IPS DF 4.7 (cell line): ENCODE measurements at regions not wholly inside any gene's neighbourhood (a gene's known extent, or its start where the extent isn't known, plus 50 kb on each side); places are given as distances from the start of the nearest gene placed in this dataset.
"Not testable (repeated sequence)": the region's sequence is repeated elsewhere in the genome, so short reads cannot be mapped to it uniquely, and the experiment has no call there.

Source experiments
- DNase-seq: peaks from one replicate; pipeline ENCODE4 v3.0.0-alpha.2; 2013; ENCODE audit warnings: low spot score; ENCODE audit errors: extremely low read depth

DNA sequence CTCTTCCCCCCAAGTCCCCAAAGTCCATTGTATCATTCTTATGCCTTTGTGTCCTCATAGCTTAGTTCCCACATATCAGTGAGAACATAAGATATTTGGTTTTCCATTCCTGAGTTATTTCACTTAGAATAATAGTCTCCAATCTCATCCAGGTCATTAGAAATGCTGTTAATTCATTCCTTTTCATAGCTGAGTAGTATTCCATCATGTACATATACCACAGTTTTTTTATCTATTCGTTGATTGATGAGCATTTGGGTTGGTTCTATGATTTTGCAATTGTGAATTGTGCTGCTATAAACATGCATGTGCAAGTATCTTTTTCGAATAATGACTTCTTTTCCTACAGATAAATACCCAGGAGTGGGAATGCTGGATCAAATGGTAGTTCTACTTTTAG is 359.6 kb downstream of the ADAMTS20 start:
- DNase-seq, result not testable (repeated sequence)

DNA sequence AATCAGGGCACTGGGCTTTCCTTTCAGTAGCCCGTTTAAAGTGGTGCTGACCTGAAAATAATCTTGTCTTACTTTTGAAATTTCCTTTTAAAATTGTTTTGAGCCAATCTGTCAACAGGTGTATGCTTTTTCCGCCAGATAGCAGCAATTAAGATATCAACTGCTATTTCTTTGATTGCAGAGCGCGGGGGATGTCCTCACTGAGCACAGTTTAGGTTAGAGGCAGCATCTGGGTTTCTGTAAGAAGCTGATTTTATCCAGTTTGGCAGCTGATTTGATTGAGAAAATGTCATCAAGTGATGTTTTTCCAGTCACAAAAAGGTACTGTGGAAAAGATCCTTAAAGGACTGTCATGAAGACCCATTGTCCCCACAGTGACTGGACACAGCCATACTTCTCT is 371.8 kb downstream of the ADAMTS20 start:
- no peak for DNase-seq

DNA sequence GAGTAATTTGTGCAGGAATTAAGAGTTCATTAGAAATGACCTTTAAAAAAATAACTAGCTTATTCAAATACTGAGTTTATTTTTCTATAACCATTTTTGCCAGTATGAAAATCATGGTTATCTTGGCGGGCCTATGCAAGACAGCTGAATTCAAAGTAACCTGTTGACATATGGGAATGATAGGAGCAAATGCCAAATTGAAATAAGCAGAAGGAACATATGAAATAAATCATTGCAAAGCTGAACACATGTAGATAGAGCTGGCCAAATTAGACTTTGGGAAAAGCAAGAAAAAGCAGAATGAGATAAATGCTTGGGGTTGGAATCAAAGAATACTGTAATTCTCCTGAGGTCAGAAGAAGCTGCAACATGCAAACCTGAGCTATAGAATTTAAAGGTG is 372.5 kb downstream of the ADAMTS20 start:
- no peak for DNase-seq

DNA sequence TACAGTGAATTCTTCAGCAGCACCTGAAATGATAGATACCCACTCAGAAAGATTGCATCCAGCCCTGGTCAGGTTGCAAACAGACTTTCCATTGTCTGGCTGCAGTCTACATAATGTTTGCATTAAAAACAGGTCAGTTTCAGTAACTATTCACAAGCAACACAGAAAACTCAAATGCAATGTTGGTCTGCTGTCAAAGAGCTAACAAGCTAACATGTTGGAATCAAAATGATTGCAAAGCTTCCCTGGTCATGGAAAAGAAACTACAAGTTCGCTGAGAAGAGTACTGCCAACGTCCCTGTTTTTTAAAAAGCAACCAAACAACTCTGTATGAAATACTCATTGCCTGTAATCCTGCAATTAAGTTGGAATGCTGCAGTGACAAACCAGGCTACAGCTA is 374.7 kb downstream of the ADAMTS20 start:
- no peak for DNase-seq

DNA sequence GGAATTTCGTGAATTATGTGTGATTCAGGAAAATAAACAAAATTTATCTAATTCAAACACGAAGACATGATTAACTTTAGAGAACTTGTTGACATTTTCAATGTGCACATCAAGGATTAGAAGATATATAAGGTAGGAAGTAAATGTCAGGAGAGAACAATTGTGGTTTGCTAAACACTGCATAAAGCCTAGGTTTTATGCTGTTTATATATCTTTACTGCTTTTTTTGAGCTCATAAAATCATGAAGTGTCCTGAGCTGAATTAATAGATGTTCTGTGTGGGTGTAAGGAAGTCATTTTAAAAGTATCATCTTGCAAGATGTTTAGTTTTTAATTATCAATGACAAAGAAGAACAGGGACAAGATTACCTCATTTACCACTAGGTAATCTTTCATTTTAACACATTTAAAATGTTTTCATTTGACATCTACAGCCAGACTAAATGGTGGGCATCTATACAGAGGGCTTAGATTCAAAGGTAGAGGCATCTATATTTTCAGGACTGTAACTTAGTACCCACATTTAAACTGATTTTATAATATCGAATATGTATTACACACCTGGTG is 382.8 kb downstream of the ADAMTS20 start:
- no peak for DNase-seq

DNA sequence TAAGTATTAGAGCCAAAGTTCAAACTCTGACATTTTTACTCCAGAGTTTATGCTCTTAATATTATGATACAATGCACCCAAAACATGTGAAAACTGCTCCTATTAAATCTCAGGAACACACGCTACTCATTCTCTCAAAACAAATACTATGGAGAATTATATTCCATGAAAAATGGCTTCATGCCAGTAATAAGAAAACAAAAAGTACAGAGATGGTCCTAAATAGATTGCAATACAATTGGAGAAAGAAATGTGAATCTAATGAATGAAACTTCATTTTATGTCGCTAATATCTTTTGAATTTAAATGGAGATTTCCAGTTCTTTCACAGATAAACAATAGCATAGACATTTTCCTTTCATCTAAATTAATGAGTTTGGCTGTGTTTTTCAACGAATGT is 384.3 kb downstream of the ADAMTS20 start:
- no peak for DNase-seq

DNA sequence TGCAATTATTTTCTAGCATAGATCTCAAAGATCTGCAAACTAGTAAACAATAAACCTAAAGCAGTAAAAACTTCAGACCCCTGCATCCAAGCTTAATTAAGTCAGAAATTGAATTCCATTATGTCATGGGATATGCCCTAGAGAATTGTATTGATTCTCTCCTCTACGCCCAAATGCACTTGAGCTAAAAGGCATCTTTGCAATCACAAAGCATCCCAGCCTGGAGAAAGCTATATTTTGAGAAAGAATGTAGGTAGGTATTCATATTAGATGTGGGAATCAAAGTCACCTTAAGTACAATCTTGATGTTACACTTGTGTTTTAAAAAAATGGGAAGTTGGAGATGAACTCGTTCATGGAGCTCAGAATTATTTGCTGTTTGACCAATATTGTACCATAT is 386.7 kb downstream of the ADAMTS20 start:
- no peak for DNase-seq

DNA sequence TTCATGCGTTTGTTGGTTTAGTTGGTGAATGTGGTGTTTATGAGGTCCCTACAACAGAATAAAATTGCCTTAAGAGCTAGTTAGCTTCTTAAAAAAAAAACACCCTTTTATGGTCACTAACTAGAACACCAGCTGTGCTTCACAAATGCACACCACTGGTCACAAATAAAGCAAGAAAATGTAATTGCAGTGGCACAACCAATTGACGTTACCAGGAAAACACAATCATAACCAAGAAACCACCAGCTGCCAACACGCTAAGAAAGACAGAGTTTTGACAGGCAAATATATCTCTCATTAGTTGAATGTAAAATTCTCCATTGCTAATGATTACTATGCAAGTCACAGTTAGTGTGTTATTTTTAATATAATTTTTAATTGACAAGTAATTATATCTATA is 389.9 kb downstream of the ADAMTS20 start:
- DNase-seq, result no peak

DNA sequence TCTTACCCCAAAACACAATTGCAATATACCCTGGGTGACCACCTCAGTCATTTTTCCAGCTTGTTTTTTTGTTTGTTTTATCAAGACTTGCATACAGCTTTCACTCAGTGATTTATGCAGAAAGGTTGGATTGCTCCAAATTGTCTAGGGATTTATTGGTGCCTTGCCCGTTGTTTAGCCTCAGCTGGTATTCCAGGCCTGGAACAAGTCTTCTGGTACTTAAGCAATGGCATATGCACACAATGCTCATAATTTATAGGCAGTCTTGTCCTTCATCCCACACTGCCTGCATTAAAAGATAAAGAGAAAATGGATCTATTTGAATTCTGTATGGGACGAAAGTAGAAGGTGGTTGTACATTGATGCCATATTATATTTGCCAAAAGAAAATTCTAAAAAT is 392.5 kb downstream of the ADAMTS20 start:
- no peak for DNase-seq

DNA sequence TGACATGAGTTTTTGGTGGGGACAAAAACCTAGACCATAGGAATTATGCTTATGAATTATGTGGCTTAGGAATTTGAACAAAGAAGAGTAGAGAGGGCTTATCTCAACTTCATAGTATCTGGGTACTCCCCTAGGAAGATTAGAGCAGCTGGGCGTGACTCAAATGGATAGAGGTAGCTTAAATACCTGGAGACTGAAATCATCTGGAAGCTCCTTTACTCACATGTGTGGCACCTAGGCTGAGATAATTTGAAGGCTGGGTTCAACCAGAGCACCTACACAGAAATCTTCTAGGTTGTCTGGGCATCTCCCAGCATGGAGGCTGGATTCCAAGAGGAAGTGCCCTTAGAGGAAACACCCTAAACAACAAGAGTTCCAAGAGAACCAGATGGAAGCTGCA is 393.9 kb downstream of the ADAMTS20 start:
- no peak for DNase-seq

DNA sequence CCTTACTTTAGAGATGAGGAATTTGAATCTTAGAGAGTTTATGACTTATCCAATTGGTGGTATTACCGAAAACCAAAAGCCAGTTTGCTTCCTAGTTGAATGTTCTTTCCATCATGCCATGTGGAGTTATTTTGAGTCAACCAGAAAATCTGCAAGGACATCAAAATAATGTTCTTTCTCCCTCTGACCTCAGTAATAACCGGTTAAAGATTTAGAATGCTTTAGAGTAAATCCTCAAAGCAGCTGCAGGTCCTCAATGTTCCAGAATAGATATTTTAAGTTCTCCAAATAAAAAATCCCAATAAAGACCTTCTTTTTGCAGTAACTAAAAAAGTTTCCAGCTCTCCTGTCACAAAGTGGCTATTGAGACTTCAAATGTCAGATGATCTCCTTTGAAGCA is 396.6 kb downstream of the ADAMTS20 start:
- no peak for DNase-seq

DNA sequence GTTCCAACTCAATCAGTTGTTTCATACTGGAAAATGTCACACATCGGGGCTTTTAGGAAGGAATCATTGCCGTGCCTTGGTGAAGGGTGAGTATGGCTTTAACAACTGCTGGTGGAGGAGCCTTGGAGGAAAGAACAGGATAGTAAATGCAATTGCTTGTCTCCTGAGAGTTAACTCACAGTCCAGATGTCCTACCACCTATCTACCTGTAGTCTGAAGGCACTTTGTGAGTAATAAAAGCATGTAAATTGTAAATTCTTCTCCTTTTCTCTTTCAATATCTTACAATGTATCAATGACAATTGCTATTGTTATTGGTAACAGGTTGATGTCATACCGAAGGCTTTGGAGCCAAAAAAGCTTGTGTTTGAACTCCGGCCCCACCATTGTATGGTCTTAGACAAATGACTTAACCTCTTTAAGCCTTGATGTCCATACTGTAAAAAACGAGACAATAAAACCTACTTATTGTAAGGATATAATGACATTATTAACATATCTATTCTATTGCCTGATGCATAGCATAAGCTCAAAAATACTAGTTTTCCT is 397.4 kb downstream of the ADAMTS20 start:
- peak; percentile 22 for DNase-seq

DNA sequence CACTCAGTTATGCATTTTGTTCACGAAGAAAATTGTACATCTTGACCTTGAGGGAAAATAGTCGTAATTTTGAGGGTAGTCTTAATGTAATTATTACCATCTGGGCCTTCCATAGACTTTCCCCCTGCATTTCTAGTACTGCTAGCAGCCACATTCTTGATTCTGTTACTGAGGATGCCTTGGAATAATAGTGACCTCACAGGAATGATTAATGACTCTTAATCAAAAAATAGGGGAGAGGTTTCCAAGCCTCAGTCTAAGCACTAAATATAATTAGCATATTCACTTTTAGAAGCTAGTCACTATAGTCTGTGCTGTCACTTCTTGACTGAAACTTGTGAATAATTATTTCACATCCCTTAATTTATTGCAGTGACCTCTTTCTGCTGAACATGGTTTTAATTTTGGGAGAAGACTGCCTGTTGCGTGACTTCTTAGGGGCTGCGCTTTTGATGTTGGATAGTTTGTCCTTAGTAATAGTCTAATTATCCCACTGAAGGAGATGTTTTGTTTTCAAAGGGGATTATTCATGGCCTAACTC is 400.5 kb downstream of the ADAMTS20 start:
- no peak for DNase-seq

DNA sequence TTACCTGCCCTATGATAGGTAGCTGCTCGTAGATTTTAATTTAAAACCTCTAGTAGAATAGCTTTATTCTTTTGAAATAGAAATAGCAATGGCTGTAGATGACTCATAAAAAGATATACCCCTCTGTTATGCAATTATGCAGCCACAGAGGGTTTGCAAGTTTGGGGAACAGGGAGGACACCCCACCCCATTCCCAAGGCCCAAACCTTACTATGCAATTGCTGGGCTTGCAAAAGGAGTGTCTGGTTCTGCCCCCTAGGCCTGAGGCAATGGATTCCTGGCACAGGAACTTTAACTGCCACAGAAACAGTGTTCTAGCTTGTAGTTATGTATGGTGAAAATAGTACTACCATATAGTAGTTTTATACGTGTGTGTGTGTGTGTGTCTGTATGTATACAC is 403.3 kb downstream of the ADAMTS20 start:
- no peak for DNase-seq

DNA sequence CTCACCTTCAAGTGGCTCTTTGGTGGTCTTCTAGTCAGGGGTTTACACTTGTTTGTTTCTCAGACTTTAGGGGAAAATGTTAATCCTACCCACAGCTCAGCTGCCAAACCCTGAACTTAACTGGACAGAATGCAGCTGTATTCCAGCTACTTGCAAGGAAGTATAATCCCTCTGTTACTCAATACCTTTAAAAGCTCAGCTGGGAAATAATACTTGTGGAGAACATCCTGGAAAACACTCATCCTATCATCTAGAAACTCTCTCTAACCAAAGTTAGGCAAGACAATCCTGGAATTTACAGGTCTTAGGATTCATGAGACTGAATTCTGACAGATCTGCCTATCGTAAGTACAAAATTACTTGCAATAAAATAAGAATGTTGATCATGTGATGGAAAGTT is 404.1 kb downstream of the ADAMTS20 start:
- no peak for DNase-seq

DNA sequence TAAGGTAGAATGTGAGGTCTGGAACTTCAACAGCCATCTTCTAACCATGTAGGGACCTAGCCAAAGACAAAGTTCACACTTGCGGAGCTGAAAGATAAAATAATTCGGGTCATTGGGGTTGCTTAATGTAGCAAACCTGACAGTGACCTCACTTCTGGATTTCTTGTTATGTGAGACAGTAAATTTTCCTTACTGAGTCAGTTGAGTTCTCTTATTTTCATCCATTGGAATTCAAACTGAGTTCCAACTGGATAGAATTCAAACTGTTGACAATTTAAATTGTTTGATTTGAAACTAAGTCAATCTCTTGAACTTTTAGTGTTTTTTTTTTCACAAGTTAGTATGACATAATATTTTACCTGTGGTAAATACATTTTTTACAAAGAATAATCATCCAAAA is 406.5 kb downstream of the ADAMTS20 start:
- no peak for DNase-seq

DNA sequence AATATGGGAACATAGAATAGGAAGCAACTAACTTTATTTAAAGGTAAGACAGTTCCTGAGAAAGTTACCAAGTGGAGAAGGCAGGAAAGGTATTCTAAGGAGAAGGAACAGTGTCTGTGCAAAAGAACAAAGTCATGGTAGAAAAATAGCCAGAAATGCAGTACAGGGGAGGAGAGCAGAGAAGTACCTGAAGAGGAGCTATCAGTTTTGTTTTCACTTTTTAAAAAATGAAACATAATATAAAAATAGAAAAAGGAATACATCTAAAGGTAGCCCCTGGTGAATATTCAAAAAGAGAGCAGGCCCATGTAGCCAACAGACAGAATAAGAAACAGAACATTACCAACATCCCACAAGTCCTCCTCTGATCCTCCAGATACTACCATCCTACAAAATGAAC is 408.7 kb downstream of the ADAMTS20 start:
- DNase-seq, result no peak

DNA sequence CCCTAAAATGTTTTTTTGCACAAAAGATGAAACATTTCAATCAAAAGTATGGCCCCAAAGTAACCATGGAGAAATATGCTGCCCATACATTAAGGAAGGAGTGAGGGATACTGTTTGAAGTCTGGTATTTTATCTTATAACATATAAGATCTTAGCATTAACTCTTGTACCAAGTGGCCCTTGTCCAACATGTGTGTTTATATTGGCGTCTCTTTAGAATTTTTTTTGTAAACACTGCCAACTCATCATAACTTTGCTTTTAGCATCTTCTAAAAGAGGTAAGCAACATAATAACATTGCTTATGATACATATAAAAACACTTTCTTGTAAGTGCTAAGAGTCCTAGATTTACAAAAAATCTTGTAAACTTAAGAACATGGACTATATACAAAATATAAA is 419.7 kb downstream of the ADAMTS20 start:
- no peak for DNase-seq

DNA sequence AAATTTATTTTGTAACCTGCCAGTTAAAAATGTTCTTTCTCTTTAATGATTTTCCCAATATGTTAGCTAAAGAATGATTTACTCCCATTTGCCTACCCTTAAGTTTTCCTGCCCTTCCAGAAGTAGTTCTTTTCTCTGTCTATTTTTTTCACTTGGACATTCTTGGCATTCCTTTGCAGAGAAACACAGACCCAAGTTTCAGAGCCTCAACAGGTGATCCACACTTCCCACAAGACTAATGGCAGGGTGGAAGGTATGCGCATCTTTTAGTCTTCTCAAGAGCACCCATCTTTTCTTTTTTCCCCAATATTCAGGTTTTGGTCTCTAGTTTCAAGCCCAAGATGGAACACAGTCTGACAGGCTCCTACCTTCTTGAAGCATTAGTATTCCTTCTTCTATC is 420.7 kb downstream of the ADAMTS20 start:
- DNase-seq, result peak; percentile 16

DNA sequence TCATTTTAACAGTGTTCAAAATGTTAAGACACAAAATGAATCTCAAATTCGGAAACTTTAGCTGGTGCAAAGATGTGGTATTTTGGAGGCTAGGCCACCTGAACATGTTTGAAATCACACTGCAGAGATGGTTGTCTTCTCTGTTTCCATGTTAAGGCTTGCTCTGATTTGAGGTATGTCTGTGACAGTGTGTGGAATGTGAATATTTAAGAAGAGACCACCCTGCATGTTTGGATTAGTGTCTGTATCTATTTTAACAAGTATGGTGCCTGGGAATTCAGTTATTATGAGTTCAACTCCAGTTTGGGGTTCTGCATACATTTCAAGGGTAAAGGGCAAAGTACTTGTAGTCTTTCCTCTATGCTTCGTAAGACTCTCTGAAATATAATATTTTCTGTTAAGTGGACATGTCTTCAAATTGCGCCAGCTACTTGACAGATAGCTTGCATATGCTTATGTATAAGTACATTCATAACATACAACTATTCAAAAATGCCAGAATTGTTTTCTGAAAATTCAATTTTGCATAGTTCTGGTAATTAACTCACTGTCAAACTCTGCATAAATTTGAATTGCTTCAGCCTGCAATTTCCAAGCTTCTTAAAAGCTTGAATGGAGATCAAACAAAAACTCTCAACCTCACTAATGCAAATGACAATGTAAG is 424.0 kb downstream of the ADAMTS20 start:
- DNase-seq, result no peak

DNA sequence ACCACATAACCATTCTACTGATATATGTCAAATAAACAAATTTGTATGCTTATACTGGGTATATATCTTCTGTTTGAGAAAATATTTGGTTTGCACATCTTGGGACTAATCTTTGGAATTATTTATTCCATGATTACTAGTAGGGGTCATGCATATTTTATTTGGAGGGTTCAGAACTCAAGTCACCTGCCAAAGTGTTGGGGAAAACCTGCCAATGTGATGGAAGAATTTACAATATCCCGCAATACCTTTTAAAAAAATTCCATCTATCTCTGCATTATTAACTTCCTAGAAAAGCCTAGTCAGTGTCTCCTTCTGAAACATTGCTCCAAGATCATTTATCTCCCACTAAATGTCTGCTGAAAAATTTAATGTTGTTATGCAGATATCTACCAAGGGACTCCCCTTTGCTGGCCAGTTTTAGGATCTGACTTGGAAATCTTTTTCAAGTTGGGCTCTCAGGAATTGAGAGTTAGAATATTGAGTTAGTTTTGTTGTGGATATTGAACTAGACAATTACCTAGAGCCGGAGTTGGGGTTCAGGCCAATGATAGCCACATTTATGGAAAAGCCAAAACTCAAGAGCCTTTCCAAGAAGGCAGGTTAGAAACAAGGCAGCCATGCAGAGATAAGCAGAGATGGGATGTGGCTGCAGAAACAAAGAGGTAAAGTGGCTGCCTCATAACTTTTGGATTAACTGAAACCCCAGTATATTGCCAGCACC is 425.2 kb downstream of the ADAMTS20 start:
- no peak for DNase-seq

DNA sequence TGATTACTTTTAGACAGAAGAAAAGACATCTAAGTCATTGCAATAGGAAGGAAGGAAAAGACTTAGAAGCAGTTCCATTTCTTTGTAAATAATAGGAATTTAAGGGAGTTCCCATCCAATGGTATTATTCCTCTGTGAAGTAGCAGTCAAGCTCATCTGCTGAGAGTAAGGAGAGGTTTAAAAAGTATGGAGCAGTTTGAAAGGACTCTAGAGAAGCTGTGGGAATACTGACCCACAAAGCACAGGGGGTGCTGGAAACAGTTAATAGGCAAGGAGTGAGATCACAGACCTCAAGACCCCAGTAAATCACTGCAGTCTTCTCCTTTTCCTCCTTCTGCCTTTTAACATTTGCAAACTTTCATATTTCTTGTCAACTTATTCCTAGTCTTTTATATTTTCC is 428.5 kb downstream of the ADAMTS20 start:
- no peak for DNase-seq
